BLaER1 treated with 17β-estradiol and CSF1 and Interleukin-3, amounts not matched to agents 10 nM and 100 nM (cell line): ENCODE measurements at regions not wholly inside any gene's neighbourhood (a gene's known extent, or its start where the extent isn't known, plus 50 kb on each side); places are given as distances from the start of the nearest gene placed in this dataset.

Experiments used
- H3K27ac ChIP-seq, 11 experiments: shearing (Covaris generic); formaldehyde crosslinking; 2 replicates each; pipeline ENCODE4 v1.8.1; 2022
- H3K27me3 ChIP-seq, 11 experiments: shearing (Covaris generic); formaldehyde crosslinking; 2 replicates each; pipeline ENCODE4 v1.8.1; 2022
- H3K36me3 ChIP-seq, 11 experiments: shearing (Covaris generic); formaldehyde crosslinking; 2 replicates each; pipeline ENCODE4 v1.8.1; 2022
- H3K4me1 ChIP-seq, 10 experiments: shearing (Covaris generic); formaldehyde crosslinking; 2 replicates each; pipeline ENCODE4 v1.8.1; 2022
- H3K4me2 ChIP-seq, 11 experiments: shearing (Covaris generic); formaldehyde crosslinking; 2 replicates each; pipeline ENCODE4 v1.8.1; 2022
- H3K4me3 ChIP-seq, 10 experiments: shearing (Covaris generic); formaldehyde crosslinking; 2 replicates each; pipeline ENCODE4 v1.8.1; 2022
- H3K9ac ChIP-seq, 11 experiments: shearing (Covaris generic); formaldehyde crosslinking; 2 replicates each; pipeline ENCODE4 v1.8.1; 2022
- H3K9me3 ChIP-seq, 11 experiments: shearing (Covaris generic); formaldehyde crosslinking; replicated peaks in 1 of 11; 2 replicates each; pipeline ENCODE4 v1.8.1; 2022
- H4K20me1 ChIP-seq, 11 experiments: shearing (Covaris generic); formaldehyde crosslinking; 2 replicates each; pipeline ENCODE4 v1.8.1; 2022
- Cebpa-rat ChIP-seq, 11 experiments: shearing (Covaris generic); IDR thresholded peaks; 2 replicates each; pipeline ENCODE4 v1.8.1; 2022

- Histone ChIP-seq H3K9me3 (no peaks in the 10 kb centered on the region), H3K4me3 (no peak overlapping the region), H3K27ac (no peak overlapping the region), H3K4me1 (peaks cover 0 to 36% (median 0%) of the 10 kb centered on the region in 10 experiments; a peak in 10 of 20 replicates), H3K9ac (no peak overlapping the region), H3K27me3 (no peaks in the 10 kb centered on the region), H3K4me2 (peak overlapping the region in 1 of 11 experiments; percentile 32; a peak in 2 of 22 replicates), H3K36me3 (no peaks in the 10 kb centered on the region), H4K20me1 (no peaks in the 10 kb centered on the region)
- TF ChIP-seq Cebpa-rat (IDR thresholded peaks at IDR 0.05), result no peak
Measured at GRCh38 chr1:58861076-58861475, 77.2 kb upstream of the JUN start.

- Histone ChIP-seq H3K4me3 (no peak overlapping the region), H3K4me1 (peaks cover 0 to 33% (median 0%) of the 10 kb centered on the region in 10 experiments; a peak in 10 of 20 replicates), H4K20me1 (no peaks in the 10 kb centered on the region), H3K4me2 (peak overlapping the region in 1 of 11 experiments; percentile 32; a peak in 2 of 22 replicates), H3K9ac (no peak overlapping the region), H3K36me3 (no peaks in the 10 kb centered on the region), H3K27me3 (no peaks in the 10 kb centered on the region), H3K9me3 (no peaks in the 10 kb centered on the region), H3K27ac (no peak overlapping the region)
- TF ChIP-seq Cebpa-rat (IDR thresholded peaks at IDR 0.05), result no peak
Measured at GRCh38 chr1:58861506-58861905, 77.7 kb upstream of the JUN start.

GRCh38 chr1:58862728-58863385, 79.0 kb upstream of the JUN start:
- Histone ChIP-seq H4K20me1 (no peaks in the 10 kb centered on the region), H3K27me3 (no peaks in the 10 kb centered on the region), H3K4me2 (no peak overlapping the region), H3K9me3 (no peaks in the 10 kb centered on the region), H3K4me3 (no peak overlapping the region), H3K9ac (no peak overlapping the region), H3K4me1 (peaks cover 0 to 33% (median 0%) of the 10 kb centered on the region in 10 experiments; a peak in 10 of 20 replicates), H3K36me3 (no peaks in the 10 kb centered on the region), H3K27ac (no peak overlapping the region)
- TF ChIP-seq Cebpa-rat (IDR thresholded peaks at IDR 0.05), result no peak

- H3K4me2 ChIP-seq, result no peak overlapping the region
- no peaks in the 10 kb centered on the region for H3K36me3 ChIP-seq
- no peaks in the 10 kb centered on the region for H4K20me1 ChIP-seq
- H3K27ac ChIP-seq, result no peak overlapping the region
- no peak overlapping the region for H3K9ac ChIP-seq
- TF ChIP-seq Cebpa-rat (IDR thresholded peaks at IDR 0.05), result no peak
- peaks cover 0 to 18% (median 0%) of the 10 kb centered on the region in 10 experiments; a peak in 7 of 20 replicates for H3K4me1 ChIP-seq
- H3K9me3 ChIP-seq, result no peaks in the 10 kb centered on the region
- no peaks in the 10 kb centered on the region for H3K27me3 ChIP-seq
- H3K4me3 ChIP-seq, result no peak overlapping the region
Measured at GRCh38 chr1:58864654-58865053, 80.8 kb upstream of the JUN start.

GRCh38 chr1:58866578-58866977, 82.7 kb upstream of the JUN start:
- Histone ChIP-seq H4K20me1 (no peaks in the 10 kb centered on the region), H3K4me2 (no peak overlapping the region), H3K36me3 (no peaks in the 10 kb centered on the region), H3K27me3 (no peaks in the 10 kb centered on the region), H3K9me3 (no peaks in the 10 kb centered on the region), H3K27ac (no peak overlapping the region), H3K4me3 (no peak overlapping the region), H3K9ac (no peak overlapping the region), H3K4me1 (peaks cover 0 to 7% (median 1%) of the 10 kb centered on the region in 10 experiments; a peak in 8 of 20 replicates)
- TF ChIP-seq Cebpa-rat (IDR thresholded peaks at IDR 0.05), result no peak

GRCh38 chr1:58869638-58870297, 85.9 kb upstream of the JUN start:
- H4K20me1 ChIP-seq, result no peaks in the 10 kb centered on the region
- H3K4me3 ChIP-seq, result no peak overlapping the region
- no peaks in the 10 kb centered on the region for H3K27me3 ChIP-seq
- TF ChIP-seq Cebpa-rat (IDR thresholded peaks at IDR 0.05), result no peak
- H3K4me1 ChIP-seq, result peaks cover 0 to 7% (median 0%) of the 10 kb centered on the region in 10 experiments; a peak in 7 of 20 replicates
- H3K36me3 ChIP-seq, result no peaks in the 10 kb centered on the region
- peak overlapping the region in 1 of 11 experiments; percentile 14; a peak in 2 of 22 replicates for H3K4me2 ChIP-seq
- H3K27ac ChIP-seq, result no peak overlapping the region
- no peaks in the 10 kb centered on the region for H3K9me3 ChIP-seq
- H3K9ac ChIP-seq, result no peak overlapping the region

GRCh38 chr1:58870298-58870676, 86.4 kb upstream of the JUN start:
- no peaks in the 10 kb centered on the region for H4K20me1 ChIP-seq
- no peak overlapping the region for H3K9ac ChIP-seq
- H3K36me3 ChIP-seq, result no peaks in the 10 kb centered on the region
- H3K4me2 ChIP-seq, result peak overlapping the region in 5 of 11 experiments; percentile 14 to 51 (median 16); a peak in 6 of 22 replicates
- no peak overlapping the region for H3K27ac ChIP-seq
- no peaks in the 10 kb centered on the region for H3K27me3 ChIP-seq
- H3K4me1 ChIP-seq, result peaks cover 0 to 7% (median 0%) of the 10 kb centered on the region in 10 experiments; a peak in 7 of 20 replicates
- no peak for TF ChIP-seq Cebpa-rat (IDR thresholded peaks at IDR 0.05)
- no peaks in the 10 kb centered on the region for H3K9me3 ChIP-seq
- H3K4me3 ChIP-seq, result no peak overlapping the region

GRCh38 chr1:58874342-58874741, 90.5 kb upstream of the JUN start:
- H3K27ac ChIP-seq, result no peak overlapping the region
- H3K4me3 ChIP-seq, result no peak overlapping the region
- no peaks in the 10 kb centered on the region for H3K36me3 ChIP-seq
- no peak overlapping the region for H3K4me2 ChIP-seq
- no peak for TF ChIP-seq Cebpa-rat (IDR thresholded peaks at IDR 0.05)
- H3K9me3 ChIP-seq, result no peaks in the 10 kb centered on the region
- no peak overlapping the region for H3K9ac ChIP-seq
- H3K27me3 ChIP-seq, result no peaks in the 10 kb centered on the region
- H3K4me1 ChIP-seq, result peaks cover 0 to 10% (median 6%) of the 10 kb centered on the region in 10 experiments; a peak in 13 of 20 replicates
- no peaks in the 10 kb centered on the region for H4K20me1 ChIP-seq

GRCh38 chr1:58874757-58875755, 91.2 kb upstream of the JUN start:
- Histone ChIP-seq H3K9me3 (no peaks in the 10 kb centered on the region), H3K27me3 (no peaks in the 10 kb centered on the region), H3K4me1 (peaks cover 0 to 18% (median 7%) of the 10 kb centered on the region in 10 experiments; a peak in 13 of 20 replicates), H3K36me3 (no peaks in the 10 kb centered on the region), H3K27ac (no peak overlapping the region), H3K9ac (no peak overlapping the region), H4K20me1 (no peaks in the 10 kb centered on the region), H3K4me2 (no peak overlapping the region), H3K4me3 (no peak overlapping the region)
- TF ChIP-seq Cebpa-rat (IDR thresholded peaks at IDR 0.05), result no peak
